SK-N-SH treated with all-trans-retinoic acid at 6 μM for 48 hours (cell line): ENCODE measurements at regions not wholly inside any gene's neighbourhood (a gene's known extent, or its start where the extent isn't known, plus 50 kb on each side); places are given as distances from the start of the nearest gene placed in this dataset.

Source experiments
- ATAC-seq: fragments of 200-7000 bp; cut with Tn5 transposase; 3 replicates; pipeline ENCODE4 v1.9.1; 2020; ENCODE audit warnings: mild to moderate bottlenecking, moderate library complexity
- ARNTL ChIP-seq: fragments of 450-650 bp; formaldehyde crosslinking; IDR thresholded peaks from 2 replicates; pipeline ENCODE4 v1.5.0; 2020; ENCODE audit warnings: low read depth, mild to moderate bottlenecking, moderate library complexity, borderline replicate concordance
- BACH2 ChIP-seq: fragments of 250-450 bp; sonication (Bioruptor Pico); IDR thresholded peaks from 2 replicates; pipeline ENCODE4 v1.9.0; 2021; ENCODE audit warnings: mild to moderate bottlenecking, borderline replicate concordance
- ESRRG ChIP-seq: fragments of 250-450 bp; sonication (Bioruptor Pico); IDR thresholded peaks from 2 replicates; pipeline ENCODE4 v1.6.1; 2021; ENCODE audit warnings: mild to moderate bottlenecking
- GLIS3 ChIP-seq: fragments of 250-450 bp; sonication (Bioruptor Pico); IDR thresholded peaks from 2 replicates; pipeline ENCODE4 v1.5.0; 2020; ENCODE audit warnings: mild to moderate bottlenecking, moderate library complexity
- ISL1 ChIP-seq: fragments of 250-450 bp; sonication (Bioruptor Pico); IDR thresholded peaks from 2 replicates; pipeline ENCODE4 v2.1.2; 2022; ENCODE audit warnings: mild to moderate bottlenecking, moderate library complexity
- RARB ChIP-seq: fragments of 250-450 bp; sonication (Bioruptor Pico); IDR thresholded peaks from 2 replicates; pipeline ENCODE4 v1.8.0; 2021; ENCODE audit warnings: mild to moderate bottlenecking, moderate library complexity
- SNAI2 ChIP-seq: fragments of 250-450 bp; sonication (Bioruptor Pico); IDR thresholded peaks from 2 replicates; pipeline ENCODE4 v1.5.0; 2020; ENCODE audit warnings: mild to moderate bottlenecking, moderate library complexity
- TCF4 ChIP-seq: fragments of 250-450 bp; sonication (Bioruptor Pico); IDR thresholded peaks from 2 replicates; pipeline ENCODE4 v1.8.0; 2021; ENCODE audit warnings: mild to moderate bottlenecking, moderate library complexity, borderline replicate concordance
- TOX ChIP-seq: fragments of 250-450 bp; sonication (Bioruptor Pico); IDR thresholded peaks from 2 replicates; pipeline ENCODE4 v1.8.0; 2021; ENCODE audit warnings: mild to moderate bottlenecking, moderate library complexity, borderline replicate concordance
- ZNF565 ChIP-seq: fragments of 450-650 bp; formaldehyde crosslinking; conservative IDR thresholded peaks from 2 replicates; pipeline ENCODE4 v1.5.0; 2020; ENCODE audit warnings: low read depth, mild to moderate bottlenecking, moderate library complexity
- ZNF70 ChIP-seq: fragments of 450-650 bp; formaldehyde crosslinking; IDR thresholded peaks from 2 replicates; pipeline ENCODE4 v1.5.0; 2020; ENCODE audit warnings: mild to moderate bottlenecking, moderate library complexity
- ZNF8 ChIP-seq: fragments of 450-650 bp; formaldehyde crosslinking; IDR thresholded peaks from 2 replicates; pipeline ENCODE4 v1.5.0; 2020; ENCODE audit warnings: mild to moderate bottlenecking, moderate library complexity
- TF ChIP-seq, protein P1 (sequence below): fragments of 250-450 bp; sonication (Bioruptor Pico); IDR thresholded peaks from 2 replicates; pipeline ENCODE4 v1.5.0; 2020; ENCODE audit warnings: mild to moderate bottlenecking, moderate library complexity
- TF ChIP-seq, protein P2 (sequence below): fragments of 250-450 bp; sonication (Bioruptor Pico); IDR thresholded peaks from 2 replicates; pipeline ENCODE4 v1.5.1; 2021; ENCODE audit warnings: mild to moderate bottlenecking, moderate library complexity
- TF ChIP-seq, protein P3 (sequence below): fragments of 250-450 bp; sonication (Bioruptor Pico); IDR thresholded peaks from 2 replicates; pipeline ENCODE4 v1.8.0; 2020; ENCODE audit warnings: mild to moderate bottlenecking, moderate library complexity, borderline replicate concordance
- TF ChIP-seq, protein P4 (sequence below): fragments of 250-450 bp; sonication (Bioruptor Pico); IDR thresholded peaks from 2 replicates; pipeline ENCODE4 v1.8.0; 2021; ENCODE audit warnings: low read depth, mild to moderate bottlenecking, moderate library complexity, borderline replicate concordance
- TF ChIP-seq, protein P5 (sequence below): fragments of 250-450 bp; sonication (Bioruptor Pico); IDR thresholded peaks from 2 replicates; pipeline ENCODE4 v1.5.1; 2020; ENCODE audit warnings: low read depth, mild to moderate bottlenecking, moderate library complexity

DNA sequence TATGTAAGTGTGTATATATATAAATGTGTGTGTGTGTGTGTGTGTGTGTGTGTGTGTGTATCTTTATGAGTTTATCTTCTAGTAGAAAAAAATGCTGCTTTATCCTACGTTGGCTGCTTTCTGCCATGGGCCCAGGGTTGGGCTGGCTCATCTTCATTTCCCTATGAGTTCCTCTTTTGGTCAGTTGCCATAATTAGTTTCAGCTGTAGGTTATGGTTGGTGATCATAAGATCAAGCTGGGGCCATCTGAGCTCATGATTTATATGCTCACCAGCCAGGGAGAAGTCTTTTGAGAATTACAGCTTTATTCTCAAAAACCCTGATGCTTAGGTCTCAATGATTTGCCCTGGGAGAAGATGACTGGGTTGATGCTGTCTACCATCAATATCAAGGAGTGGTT lies 775.8 kb upstream of the ARPP21 start (continued):
- TF ChIP-seq, protein P1, sequence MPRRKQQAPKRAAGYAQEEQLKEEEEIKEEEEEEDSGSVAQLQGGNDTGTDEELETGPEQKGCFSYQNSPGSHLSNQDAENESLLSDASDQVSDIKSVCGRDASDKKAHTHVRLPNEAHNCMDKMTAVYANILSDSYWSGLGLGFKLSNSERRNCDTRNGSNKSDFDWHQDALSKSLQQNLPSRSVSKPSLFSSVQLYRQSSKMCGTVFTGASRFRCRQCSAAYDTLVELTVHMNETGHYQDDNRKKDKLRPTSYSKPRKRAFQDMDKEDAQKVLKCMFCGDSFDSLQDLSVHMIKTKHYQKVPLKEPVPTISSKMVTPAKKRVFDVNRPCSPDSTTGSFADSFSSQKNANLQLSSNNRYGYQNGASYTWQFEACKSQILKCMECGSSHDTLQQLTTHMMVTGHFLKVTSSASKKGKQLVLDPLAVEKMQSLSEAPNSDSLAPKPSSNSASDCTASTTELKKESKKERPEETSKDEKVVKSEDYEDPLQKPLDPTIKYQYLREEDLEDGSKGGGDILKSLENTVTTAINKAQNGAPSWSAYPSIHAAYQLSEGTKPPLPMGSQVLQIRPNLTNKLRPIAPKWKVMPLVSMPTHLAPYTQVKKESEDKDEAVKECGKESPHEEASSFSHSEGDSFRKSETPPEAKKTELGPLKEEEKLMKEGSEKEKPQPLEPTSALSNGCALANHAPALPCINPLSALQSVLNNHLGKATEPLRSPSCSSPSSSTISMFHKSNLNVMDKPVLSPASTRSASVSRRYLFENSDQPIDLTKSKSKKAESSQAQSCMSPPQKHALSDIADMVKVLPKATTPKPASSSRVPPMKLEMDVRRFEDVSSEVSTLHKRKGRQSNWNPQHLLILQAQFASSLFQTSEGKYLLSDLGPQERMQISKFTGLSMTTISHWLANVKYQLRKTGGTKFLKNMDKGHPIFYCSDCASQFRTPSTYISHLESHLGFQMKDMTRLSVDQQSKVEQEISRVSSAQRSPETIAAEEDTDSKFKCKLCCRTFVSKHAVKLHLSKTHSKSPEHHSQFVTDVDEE (CRISPR knock-in tag), result 0 out of 2 replicates have a peak, but pooled peaks have one; percentile 27
- TF ChIP-seq, protein P2, sequence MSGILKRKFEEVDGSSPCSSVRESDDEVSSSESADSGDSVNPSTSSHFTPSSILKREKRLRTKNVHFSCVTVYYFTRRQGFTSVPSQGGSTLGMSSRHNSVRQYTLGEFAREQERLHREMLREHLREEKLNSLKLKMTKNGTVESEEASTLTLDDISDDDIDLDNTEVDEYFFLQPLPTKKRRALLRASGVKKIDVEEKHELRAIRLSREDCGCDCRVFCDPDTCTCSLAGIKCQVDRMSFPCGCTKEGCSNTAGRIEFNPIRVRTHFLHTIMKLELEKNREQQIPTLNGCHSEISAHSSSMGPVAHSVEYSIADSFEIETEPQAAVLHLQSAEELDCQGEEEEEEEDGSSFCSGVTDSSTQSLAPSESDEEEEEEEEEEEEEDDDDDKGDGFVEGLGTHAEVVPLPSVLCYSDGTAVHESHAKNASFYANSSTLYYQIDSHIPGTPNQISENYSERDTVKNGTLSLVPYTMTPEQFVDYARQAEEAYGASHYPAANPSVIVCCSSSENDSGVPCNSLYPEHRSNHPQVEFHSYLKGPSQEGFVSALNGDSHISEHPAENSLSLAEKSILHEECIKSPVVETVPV (CRISPR knock-in tag), result no peak
- TF ChIP-seq SNAI2 (CRISPR knock-in tag), result no peak
- TF ChIP-seq ISL1 (CRISPR knock-in tag), result 0 out of 2 replicates have a peak, but pooled peaks have one; percentile 32
- TF ChIP-seq GLIS3, result no peak
- TF ChIP-seq TCF4 (CRISPR knock-in tag), result peak; percentile 68

DNA sequence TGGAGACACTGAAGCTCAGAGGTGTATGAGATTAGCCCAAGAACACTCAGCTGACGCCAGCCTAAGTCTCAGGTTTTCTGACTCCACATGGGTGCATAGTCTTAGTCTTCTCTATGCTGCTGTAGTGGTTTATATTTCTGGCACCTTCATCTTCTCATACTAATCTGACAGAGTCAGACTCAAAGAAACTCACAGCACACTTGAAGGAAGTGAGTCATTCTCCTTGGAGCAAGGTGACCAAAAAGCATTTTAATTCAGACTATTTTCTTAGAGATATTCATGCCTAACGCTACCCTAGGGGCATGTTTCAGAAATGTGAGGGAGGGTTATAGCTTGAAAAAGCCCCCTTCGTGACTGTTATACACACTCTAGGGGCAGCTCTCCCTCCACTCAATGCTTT lies 775.3 kb upstream of the ARPP21 start:
- TF ChIP-seq BACH2 (CRISPR knock-in tag) (no peak), ZNF70 (no peak), ESRRG (CRISPR knock-in tag) (no peak), ISL1 (CRISPR knock-in tag) (no peak), SNAI2 (CRISPR knock-in tag) (no peak), ZNF8 (CRISPR knock-in tag) (no peak), GLIS3 (no peak), TOX (CRISPR knock-in tag) (no peak), ARNTL (CRISPR knock-in tag) (no peak)
- TF ChIP-seq, protein P3, sequence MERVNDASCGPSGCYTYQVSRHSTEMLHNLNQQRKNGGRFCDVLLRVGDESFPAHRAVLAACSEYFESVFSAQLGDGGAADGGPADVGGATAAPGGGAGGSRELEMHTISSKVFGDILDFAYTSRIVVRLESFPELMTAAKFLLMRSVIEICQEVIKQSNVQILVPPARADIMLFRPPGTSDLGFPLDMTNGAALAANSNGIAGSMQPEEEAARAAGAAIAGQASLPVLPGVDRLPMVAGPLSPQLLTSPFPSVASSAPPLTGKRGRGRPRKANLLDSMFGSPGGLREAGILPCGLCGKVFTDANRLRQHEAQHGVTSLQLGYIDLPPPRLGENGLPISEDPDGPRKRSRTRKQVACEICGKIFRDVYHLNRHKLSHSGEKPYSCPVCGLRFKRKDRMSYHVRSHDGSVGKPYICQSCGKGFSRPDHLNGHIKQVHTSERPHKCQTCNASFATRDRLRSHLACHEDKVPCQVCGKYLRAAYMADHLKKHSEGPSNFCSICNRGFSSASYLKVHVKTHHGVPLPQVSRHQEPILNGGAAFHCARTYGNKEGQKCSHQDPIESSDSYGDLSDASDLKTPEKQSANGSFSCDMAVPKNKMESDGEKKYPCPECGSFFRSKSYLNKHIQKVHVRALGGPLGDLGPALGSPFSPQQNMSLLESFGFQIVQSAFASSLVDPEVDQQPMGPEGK (CRISPR knock-in tag), result no peak
- TF ChIP-seq, protein P4, sequence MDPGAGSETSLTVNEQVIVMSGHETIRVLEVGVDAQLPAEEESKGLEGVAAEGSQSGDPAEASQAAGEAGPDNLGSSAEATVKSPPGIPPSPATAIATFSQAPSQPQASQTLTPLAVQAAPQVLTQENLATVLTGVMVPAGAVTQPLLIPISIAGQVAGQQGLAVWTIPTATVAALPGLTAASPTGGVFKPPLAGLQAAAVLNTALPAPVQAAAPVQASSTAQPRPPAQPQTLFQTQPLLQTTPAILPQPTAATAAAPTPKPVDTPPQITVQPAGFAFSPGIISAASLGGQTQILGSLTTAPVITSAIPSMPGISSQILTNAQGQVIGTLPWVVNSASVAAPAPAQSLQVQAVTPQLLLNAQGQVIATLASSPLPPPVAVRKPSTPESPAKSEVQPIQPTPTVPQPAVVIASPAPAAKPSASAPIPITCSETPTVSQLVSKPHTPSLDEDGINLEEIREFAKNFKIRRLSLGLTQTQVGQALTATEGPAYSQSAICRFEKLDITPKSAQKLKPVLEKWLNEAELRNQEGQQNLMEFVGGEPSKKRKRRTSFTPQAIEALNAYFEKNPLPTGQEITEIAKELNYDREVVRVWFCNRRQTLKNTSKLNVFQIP (CRISPR knock-in tag), result no peak
- TF ChIP-seq, protein P5, sequence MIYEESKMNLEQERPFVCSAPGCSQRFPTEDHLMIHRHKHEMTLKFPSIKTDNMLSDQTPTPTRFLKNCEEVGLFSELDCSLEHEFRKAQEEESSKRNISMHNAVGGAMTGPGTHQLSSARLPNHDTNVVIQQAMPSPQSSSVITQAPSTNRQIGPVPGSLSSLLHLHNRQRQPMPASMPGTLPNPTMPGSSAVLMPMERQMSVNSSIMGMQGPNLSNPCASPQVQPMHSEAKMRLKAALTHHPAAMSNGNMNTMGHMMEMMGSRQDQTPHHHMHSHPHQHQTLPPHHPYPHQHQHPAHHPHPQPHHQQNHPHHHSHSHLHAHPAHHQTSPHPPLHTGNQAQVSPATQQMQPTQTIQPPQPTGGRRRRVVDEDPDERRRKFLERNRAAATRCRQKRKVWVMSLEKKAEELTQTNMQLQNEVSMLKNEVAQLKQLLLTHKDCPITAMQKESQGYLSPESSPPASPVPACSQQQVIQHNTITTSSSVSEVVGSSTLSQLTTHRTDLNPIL (CRISPR knock-in tag), result no peak
- no peak for ATAC-seq

DNA sequence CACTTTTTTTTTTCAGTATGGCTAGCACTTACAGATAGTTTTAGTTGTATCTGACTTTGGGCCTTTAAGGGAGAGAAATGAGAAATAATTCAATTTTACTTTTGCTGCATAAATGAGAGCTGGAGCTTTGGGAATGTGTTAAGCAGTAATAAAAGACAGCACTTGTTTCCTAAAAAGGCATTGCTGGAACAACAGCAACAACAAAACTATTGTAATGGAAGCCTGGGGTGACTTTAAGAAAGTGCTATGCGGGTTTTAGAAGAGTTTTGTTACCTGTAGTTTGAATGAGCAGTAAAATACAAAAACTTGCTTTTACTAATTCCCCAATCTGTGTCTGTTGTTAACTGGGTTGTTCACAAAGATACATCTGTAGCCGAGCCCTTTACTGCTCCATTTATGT lies 774.0 kb upstream of the ARPP21 start:
- TF ChIP-seq, protein P4 (CRISPR knock-in tag), result no peak
- TF ChIP-seq RARB (CRISPR knock-in tag) (no peak), SNAI2 (CRISPR knock-in tag) (no peak), ZNF565 (CRISPR knock-in tag) (no peak), ESRRG (CRISPR knock-in tag) (no peak), ISL1 (CRISPR knock-in tag) (no peak), GLIS3 (no peak)

More for the DNA sequence above, 774.0 kb upstream of the ARPP21 start:
- ATAC-seq, result no peak
